ENCODE measurements at regions not wholly inside any gene's neighbourhood (a gene's known extent, or its start where the extent isn't known, plus 50 kb on each side); places are given as distances from the start of the nearest gene placed in this dataset.

GRCh38 chr3:162538491-162538890 lies 1041.9 kb downstream of the OTOL1 start:
- Histone ChIP-seq H3K36me3 (ENCODE audit: insufficient read depth, low read length) (no peaks in the 10 kb centered on the region), H3K4me2 (ENCODE audit: low read depth, low read length, poor library complexity, severe bottlenecking) (no peak overlapping the region), H2AFZ (ENCODE audit: low read length) (no peak overlapping the region), H3K79me2 (ENCODE audit: insufficient read depth, low read length) (no peaks in the 10 kb centered on the region), H3K9me3 (ENCODE audit: insufficient read depth, low read depth, low read length) (no peaks in the 10 kb centered on the region), H3K9ac (ENCODE audit: low read depth, low read length, poor library complexity, severe bottlenecking) (no peak overlapping the region), H3K4me1 (ENCODE audit: insufficient read depth, low read length, poor library complexity, severe bottlenecking) (no peaks in the 10 kb centered on the region), H3K27me3 (ENCODE audit: insufficient read depth, low read length, poor library complexity, severe bottlenecking) (no peaks in the 10 kb centered on the region), H3K4me3 (ENCODE audit: low read length, poor library complexity, severe bottlenecking) (no peak overlapping the region), H3F3A (ENCODE audit: low read depth) (no peaks in the 10 kb centered on the region), H3K9me2 (replicated peaks; ENCODE audit: low read depth, low read length) (no peaks in the 10 kb centered on the region), H4K20me1 (ENCODE audit: insufficient read depth, low read length, poor library complexity, severe bottlenecking) (no peaks in the 10 kb centered on the region)
- TF ChIP-seq CTCF (conservative IDR thresholded peaks at IDR 0.05; ENCODE audit: low read length) (no peak), EZH2phosphoT487 (IDR thresholded peaks at IDR 0.05; ENCODE audit: borderline replicate concordance) (no peak)

GRCh38 chr3:162538906-162539305 lies 1042.3 kb downstream of the OTOL1 start:
- no peaks in the 10 kb centered on the region for H3K9me2 ChIP-seq (replicated peaks; ENCODE audit: low read depth, low read length)
- H3K4me2 ChIP-seq (ENCODE audit: low read depth, low read length, poor library complexity, severe bottlenecking): no peak overlapping the region
- H3F3A ChIP-seq (ENCODE audit: low read depth): no peaks in the 10 kb centered on the region
- H3K9me3 ChIP-seq (ENCODE audit: insufficient read depth, low read depth, low read length): no peaks in the 10 kb centered on the region
- H3K27me3 ChIP-seq (ENCODE audit: insufficient read depth, low read length, poor library complexity, severe bottlenecking): no peaks in the 10 kb centered on the region
- H4K20me1 ChIP-seq (ENCODE audit: insufficient read depth, low read length, poor library complexity, severe bottlenecking): no peaks in the 10 kb centered on the region
- H3K36me3 ChIP-seq (ENCODE audit: insufficient read depth, low read length): no peaks in the 10 kb centered on the region
- TF ChIP-seq EZH2phosphoT487 (IDR thresholded peaks at IDR 0.05; ENCODE audit: borderline replicate concordance) (no peak), CTCF (conservative IDR thresholded peaks at IDR 0.05; ENCODE audit: low read length) (no peak)
- H3K9ac ChIP-seq (ENCODE audit: low read depth, low read length, poor library complexity, severe bottlenecking): no peak overlapping the region
- no peaks in the 10 kb centered on the region for H3K79me2 ChIP-seq (ENCODE audit: insufficient read depth, low read length)
- no peak overlapping the region for H3K4me3 ChIP-seq (ENCODE audit: low read length, poor library complexity, severe bottlenecking)
- no peaks in the 10 kb centered on the region for H3K4me1 ChIP-seq (ENCODE audit: insufficient read depth, low read length, poor library complexity, severe bottlenecking)
- H2AFZ ChIP-seq (ENCODE audit: low read length): no peak overlapping the region

GRCh38 chr3:162540421-162540820 lies 1043.8 kb downstream of the OTOL1 start:
- no peaks in the 10 kb centered on the region for H3K36me3 ChIP-seq (ENCODE audit: insufficient read depth, low read length)
- H3K4me1 ChIP-seq (ENCODE audit: insufficient read depth, low read length, poor library complexity, severe bottlenecking): no peaks in the 10 kb centered on the region
- H3K4me2 ChIP-seq (ENCODE audit: low read depth, low read length, poor library complexity, severe bottlenecking): no peak overlapping the region
- H2AFZ ChIP-seq (ENCODE audit: low read length): no peak overlapping the region
- no peaks in the 10 kb centered on the region for H3K9me3 ChIP-seq (ENCODE audit: insufficient read depth, low read depth, low read length)
- H3K4me3 ChIP-seq (ENCODE audit: low read length, poor library complexity, severe bottlenecking): no peak overlapping the region
- no peaks in the 10 kb centered on the region for H3K27me3 ChIP-seq (ENCODE audit: insufficient read depth, low read length, poor library complexity, severe bottlenecking)
- no peaks in the 10 kb centered on the region for H3K79me2 ChIP-seq (ENCODE audit: insufficient read depth, low read length)
- no peak for TF ChIP-seq CTCF (conservative IDR thresholded peaks at IDR 0.05; ENCODE audit: low read length)
- TF ChIP-seq EZH2phosphoT487 (IDR thresholded peaks at IDR 0.05; ENCODE audit: borderline replicate concordance): no peak
- H4K20me1 ChIP-seq (ENCODE audit: insufficient read depth, low read length, poor library complexity, severe bottlenecking): no peaks in the 10 kb centered on the region
- no peaks in the 10 kb centered on the region for H3K9me2 ChIP-seq (replicated peaks; ENCODE audit: low read depth, low read length)
- no peak overlapping the region for H3K9ac ChIP-seq (ENCODE audit: low read depth, low read length, poor library complexity, severe bottlenecking)
- H3F3A ChIP-seq (ENCODE audit: low read depth): no peaks in the 10 kb centered on the region

Measured in Loucy (cell line).